Neural crest cell (in vitro differentiated cells): ENCODE measurements at regions not wholly inside any gene's neighbourhood (a gene's known extent, or its start where the extent isn't known, plus 50 kb on each side); places are given as distances from the start of the nearest gene placed in this dataset.
A peak's percentile ranks its signal among the peaks of the same experiment; 100 is the strongest.

ENCODE experiments used
- DNase-seq: peaks from one replicate; pipeline ENCODE4 v3.0.0; 2021; ENCODE audit warnings: low read depth, mixed read lengths, low spot score
- H3K27ac Mint-ChIP-seq: one replicate; pipeline ENCODE4 v1.8.0; 2021; ENCODE audit warnings: mild to moderate bottlenecking, mixed read lengths; ENCODE audit not compliant: unreplicated experiment
- H3K27me3 Mint-ChIP-seq: 2 replicates; pipeline ENCODE4 v1.8.0; 2021; ENCODE audit warnings: low read depth, mild to moderate bottlenecking, mixed read lengths
- H3K36me3 Mint-ChIP-seq: 2 replicates; pipeline ENCODE4 v1.8.0; 2021; ENCODE audit warnings: low read depth, mild to moderate bottlenecking, mixed read lengths
- H3K4me1 Mint-ChIP-seq: 2 replicates; pipeline ENCODE4 v1.8.0; 2021; ENCODE audit warnings: mixed read lengths
- H3K4me3 Mint-ChIP-seq: one replicate; pipeline ENCODE4 v1.8.0; 2021; ENCODE audit warnings: mild to moderate bottlenecking, mixed read lengths
- H3K9me3 Mint-ChIP-seq: 2 replicates; pipeline ENCODE4 v1.8.0; 2021; ENCODE audit warnings: mixed read lengths
- TF ChIP-seq, protein P1 (sequence below): fragments of 200-600 bp; sonication (generic); conservative IDR thresholded peaks from 2 replicates; pipeline ENCODE4 v1.5.0; 2021; ENCODE audit warnings: antibody characterized with exemption, mild to moderate bottlenecking

DNA sequence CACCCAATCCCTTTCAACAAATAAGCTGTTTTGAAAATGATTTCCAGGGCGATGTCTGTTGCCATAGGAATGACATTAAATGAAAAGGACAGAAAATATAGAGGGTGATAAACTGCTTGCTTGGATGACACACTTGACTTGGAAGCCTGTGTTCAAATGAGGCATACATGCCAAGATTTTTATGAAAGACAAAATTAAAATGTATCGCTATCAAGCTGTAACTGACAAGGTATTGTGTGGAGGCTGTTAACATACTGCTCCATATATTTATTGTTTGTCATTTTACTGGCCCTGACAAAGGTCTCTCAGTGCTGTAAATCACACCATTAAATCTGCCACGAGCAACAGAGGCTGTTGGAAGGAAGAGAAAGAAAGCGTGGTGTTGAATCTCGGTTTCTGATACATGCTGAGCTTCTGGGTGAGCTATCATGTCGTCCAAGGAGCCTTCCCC is 456.2 kb upstream of the SALL1 start:
- Mint-ChIP-seq H3K4me3 (no peak overlapping the region), H3K27ac (no peak overlapping the region), H3K4me1 (peaks cover 9% of the 10 kb centered on the region), H3K9me3 (peaks cover 9% of the 10 kb centered on the region), H3K36me3 (no peaks in the 10 kb centered on the region), H3K27me3 (no peaks in the 10 kb centered on the region)
- DNase-seq = no peak
- TF ChIP-seq, protein P1, sequence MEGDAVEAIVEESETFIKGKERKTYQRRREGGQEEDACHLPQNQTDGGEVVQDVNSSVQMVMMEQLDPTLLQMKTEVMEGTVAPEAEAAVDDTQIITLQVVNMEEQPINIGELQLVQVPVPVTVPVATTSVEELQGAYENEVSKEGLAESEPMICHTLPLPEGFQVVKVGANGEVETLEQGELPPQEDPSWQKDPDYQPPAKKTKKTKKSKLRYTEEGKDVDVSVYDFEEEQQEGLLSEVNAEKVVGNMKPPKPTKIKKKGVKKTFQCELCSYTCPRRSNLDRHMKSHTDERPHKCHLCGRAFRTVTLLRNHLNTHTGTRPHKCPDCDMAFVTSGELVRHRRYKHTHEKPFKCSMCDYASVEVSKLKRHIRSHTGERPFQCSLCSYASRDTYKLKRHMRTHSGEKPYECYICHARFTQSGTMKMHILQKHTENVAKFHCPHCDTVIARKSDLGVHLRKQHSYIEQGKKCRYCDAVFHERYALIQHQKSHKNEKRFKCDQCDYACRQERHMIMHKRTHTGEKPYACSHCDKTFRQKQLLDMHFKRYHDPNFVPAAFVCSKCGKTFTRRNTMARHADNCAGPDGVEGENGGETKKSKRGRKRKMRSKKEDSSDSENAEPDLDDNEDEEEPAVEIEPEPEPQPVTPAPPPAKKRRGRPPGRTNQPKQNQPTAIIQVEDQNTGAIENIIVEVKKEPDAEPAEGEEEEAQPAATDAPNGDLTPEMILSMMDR = no peak

DNA sequence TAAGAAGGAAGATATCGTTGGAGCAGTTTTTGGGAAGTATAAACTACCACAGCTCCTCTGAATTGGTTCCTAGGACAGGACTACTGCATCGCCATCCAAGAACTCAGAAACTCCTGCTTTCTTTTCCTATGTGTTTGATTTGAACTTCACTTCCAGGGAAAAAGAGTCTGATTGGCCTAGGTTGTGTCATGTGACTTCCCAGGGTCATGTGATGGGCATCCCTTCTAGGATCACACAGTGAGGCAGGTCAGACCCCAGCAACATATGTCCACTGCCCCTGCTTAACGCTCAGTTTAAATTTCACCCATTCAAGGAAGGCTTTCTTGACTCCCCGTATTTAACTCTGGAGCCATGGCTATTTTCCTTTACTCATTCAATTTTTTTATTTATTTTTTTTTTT is 445.2 kb upstream of the SALL1 start:
- Mint-ChIP-seq H3K4me1 (peaks cover 15% of the 10 kb centered on the region), H3K27me3 (no peaks in the 10 kb centered on the region), H3K36me3 (peaks cover 3% of the 10 kb centered on the region), H3K9me3 (peaks cover 6% of the 10 kb centered on the region), H3K27ac (no peak overlapping the region), H3K4me3 (no peak overlapping the region)
- TF ChIP-seq, protein P1 = no peak
- no peak for DNase-seq

DNA sequence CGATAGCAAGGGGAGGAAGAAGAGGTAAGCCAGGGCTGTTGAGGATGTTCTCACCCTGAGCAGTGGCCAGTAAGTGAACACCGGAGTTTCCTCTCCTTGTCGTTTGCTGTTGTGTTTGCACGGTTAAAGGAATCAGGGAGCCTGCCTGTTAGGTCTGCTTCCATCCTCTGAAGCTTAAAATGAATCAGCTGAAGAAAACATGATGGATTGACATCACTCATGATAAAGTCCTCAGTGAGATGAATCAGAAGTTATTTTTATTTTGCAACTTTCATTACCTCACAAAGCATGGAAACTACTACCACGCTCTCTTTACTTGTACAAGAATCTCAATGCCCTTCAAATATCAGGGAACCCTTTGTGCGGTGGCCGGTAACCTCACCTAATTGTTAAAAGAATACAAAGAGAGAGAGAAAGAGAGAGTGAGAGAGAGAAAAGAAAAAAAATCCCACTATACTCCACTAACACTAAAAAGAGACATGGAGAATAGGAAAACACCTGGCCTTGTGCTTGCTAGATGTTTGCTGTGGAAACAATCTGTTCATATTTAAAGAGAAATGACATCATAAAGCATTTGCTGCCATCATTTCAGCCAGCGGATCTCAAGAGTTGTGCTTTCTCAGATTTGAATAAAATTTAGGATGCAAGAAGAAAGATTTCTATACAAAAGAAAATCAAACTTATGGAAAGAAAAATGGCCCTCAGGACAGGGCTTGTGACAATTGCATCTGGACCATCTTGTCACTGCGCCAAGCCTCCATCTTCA is 441.6 kb upstream of the SALL1 start:
- Mint-ChIP-seq H3K4me3 (no peak overlapping the region), H3K4me1 (peaks cover 15% of the 10 kb centered on the region)
- TF ChIP-seq, protein P1 = no peak

DNA sequence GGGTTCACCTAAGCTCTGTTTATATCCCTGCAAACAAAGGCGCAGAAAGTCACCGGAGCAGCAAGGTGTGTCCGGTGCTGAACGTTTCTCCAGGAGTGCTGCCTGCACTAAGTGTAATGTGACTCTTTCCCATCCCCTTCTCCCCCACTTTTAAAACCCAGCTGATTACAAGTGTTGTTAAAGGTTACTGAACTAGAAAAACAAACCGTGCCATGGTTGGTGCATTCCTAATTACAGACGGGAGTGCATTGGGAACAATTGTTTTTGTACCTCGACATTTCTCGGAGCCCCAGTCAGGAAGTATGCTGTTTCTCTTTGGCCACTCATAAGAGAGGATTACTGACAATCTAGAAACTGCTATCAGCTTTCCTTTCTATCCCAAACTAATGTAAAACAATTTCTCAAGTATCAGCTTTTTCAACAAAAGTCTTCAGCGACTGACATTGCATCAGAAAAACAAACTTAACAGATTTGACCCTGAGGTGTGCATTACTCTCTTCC is 441.0 kb upstream of the SALL1 start:
- H3K27ac Mint-ChIP-seq = peak overlapping the region; percentile 31
- H3K27me3 Mint-ChIP-seq = no peaks in the 10 kb centered on the region
- H3K4me1 Mint-ChIP-seq = peaks cover 15% of the 10 kb centered on the region
- TF ChIP-seq, protein P1 = no peak
- H3K4me3 Mint-ChIP-seq = no peak overlapping the region
- H3K9me3 Mint-ChIP-seq = peaks cover 3% of the 10 kb centered on the region
- no peaks in the 10 kb centered on the region for H3K36me3 Mint-ChIP-seq
- no peak for DNase-seq

More for the DNA sequence above, 441.6 kb upstream of the SALL1 start:
- DNase-seq = no peak
- Mint-ChIP-seq H3K27me3 (no peaks in the 10 kb centered on the region), H3K27ac (peak overlapping the region; percentile 31), H3K9me3 (peaks cover 4% of the 10 kb centered on the region), H3K36me3 (peaks cover under 1% of the 10 kb centered on the region)

DNA sequence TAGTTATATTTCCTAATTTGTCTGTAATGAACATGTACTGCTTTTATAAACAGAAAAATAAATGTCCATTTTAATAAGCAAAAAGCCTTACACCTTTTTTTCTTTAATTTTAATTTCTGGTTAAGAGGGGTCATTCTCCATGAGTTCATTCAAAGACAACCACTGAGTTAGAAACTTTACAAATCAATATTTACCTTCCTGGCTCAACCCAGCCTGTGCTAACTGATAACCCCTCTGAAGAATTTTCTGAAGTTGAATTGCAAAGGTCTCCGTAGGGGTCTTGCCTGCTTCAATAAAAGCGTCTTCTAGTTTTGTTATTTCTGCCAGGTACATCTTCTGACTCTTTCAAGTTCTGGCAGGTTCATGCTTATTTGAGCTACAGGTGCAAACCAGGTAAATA is 440.4 kb upstream of the SALL1 start:
- Mint-ChIP-seq H3K4me1 (peaks cover 15% of the 10 kb centered on the region), H3K9me3 (no peaks in the 10 kb centered on the region), H3K36me3 (no peaks in the 10 kb centered on the region), H3K4me3 (no peak overlapping the region), H3K27me3 (no peaks in the 10 kb centered on the region), H3K27ac (no peak overlapping the region)
- DNase-seq = no peak
- TF ChIP-seq, protein P1 = no peak
